ENCODE measurements at regions not wholly inside any gene's neighbourhood (a gene's known extent, or its start where the extent isn't known, plus 50 kb on each side); places are given as distances from the start of the nearest gene placed in this dataset.

GRCh38 chr10:8590518-8590917 lies 536.0 kb downstream of the GATA3 start:
- FAIRE-seq (no peak), DNase-seq (ENCODE audit: low read depth in 1 of 2, low spot score in 1 of 2) (no peak), ATAC-seq (no peak)
- POLR2A ChIA-PET = no interaction called here
- Histone ChIP-seq H3K4me2 (no peak overlapping the region), H3K4me1 (no peaks in the 10 kb centered on the region), H3K9me3 (no peaks in the 10 kb centered on the region), H3K27ac (no peak overlapping the region), H3K4me3 (no peak overlapping the region)
- CTCF ChIA-PET = interaction anchor here (0.7 to 1.2 kb wide), 2 partner anchors 8 to 110 kb away, joined by 3 read pairs; no protein-coding TSS in a partner anchor
- no peak for TF ChIP-seq EHMT2 (IDR thresholded peaks at IDR 0.05; ENCODE audit: low read depth)
- TF ChIP-seq MAFK (IDR thresholded peaks at IDR 0.05; ENCODE audit: partially characterized antibody) = peak; percentile 87

- Histone ChIP-seq H3K4me2 (no peak overlapping the region), H3K4me3 (no peak overlapping the region), H3K4me1 (0 out of 3 replicates have a peak, but pooled peaks cover under 1% of the 10 kb centered on the region), H3K9me3 (no peaks in the 10 kb centered on the region), H3K27ac (no peak overlapping the region)
- DNase-seq (ENCODE audit: low read depth in 1 of 2, low spot score in 1 of 2) = no peak
- no peak for ATAC-seq
- WGBS (ENCODE audit: missing lambda C conversion rate) = 75% methylated on average over 7 of the region's 7 CpGs
- POLR2A ChIA-PET = no interaction called here
- TF ChIP-seq SMC3 (IDR thresholded peaks at IDR 0.05) = no peak
- TF ChIP-seq BCL3 (IDR thresholded peaks at IDR 0.05) = no peak
- no peak for TF ChIP-seq GATA3 (IDR thresholded peaks at IDR 0.05; ENCODE audit: borderline replicate concordance)
- no peak for TF ChIP-seq ZSCAN20 (CRISPR knock-in tag; IDR thresholded peaks at IDR 0.05)
- TF ChIP-seq HES2 (IDR thresholded peaks at IDR 0.05) = no peak
- TF ChIP-seq PHF8 (IDR thresholded peaks at IDR 0.05; ENCODE audit: borderline replicate concordance, low read depth) = no peak
- TF ChIP-seq CTCF (IDR thresholded peaks at IDR 0.05) = no peak
- TF ChIP-seq CEBPB (IDR thresholded peaks at IDR 0.05) = no peak
- no peak for TF ChIP-seq HDAC2 (IDR thresholded peaks at IDR 0.05)
- no peak for TF ChIP-seq CBX2 (IDR thresholded peaks at IDR 0.05; ENCODE audit: borderline replicate concordance, low read depth)
- TF ChIP-seq NFE2L2 (conservative IDR thresholded peaks at IDR 0.05; ENCODE audit: low read length) = no peak
- TF ChIP-seq CBX8 (IDR thresholded peaks at IDR 0.05) = no peak
- no peak for TF ChIP-seq NPAS2 (CRISPR knock-in tag; IDR thresholded peaks at IDR 0.05; ENCODE audit: borderline replicate concordance)
- TF ChIP-seq RAD21 (conservative IDR thresholded peaks at IDR 0.05 in 1 of 2, IDR thresholded peaks at IDR 0.05 in 1 of 2) = no peak
- no peak for TF ChIP-seq TFCP2L1 (CRISPR knock-in tag; IDR thresholded peaks at IDR 0.05)
- no peak for FAIRE-seq
- CTCF ChIA-PET = no interaction called here
These were observed 537.2 kb downstream of the GATA3 start for GRCh38 chr10:8591640-8592039.

GRCh38 chr10:8594176-8594575 lies 539.7 kb downstream of the GATA3 start:
- no peak for ATAC-seq
- POLR2A ChIA-PET = no interaction called here

More at GRCh38 chr10:8594176-8594575, 539.7 kb downstream of the GATA3 start:
- H3K4me1 ChIP-seq = peaks cover 6% of the 10 kb centered on the region; the same call in 1 of the 3 replicates
- H3K9me3 ChIP-seq = no peaks in the 10 kb centered on the region
- FAIRE-seq (no peak), DNase-seq (ENCODE audit: low read depth in 1 of 2, low spot score in 1 of 2) (no peak)
- H3K4me3 ChIP-seq = no peak overlapping the region
- WGBS (ENCODE audit: missing lambda C conversion rate) = 61% methylated on average over 8 of the region's 8 CpGs
- TF ChIP-seq ATOH8 (CRISPR knock-in tag; IDR thresholded peaks at IDR 0.05; ENCODE audit: low read depth) = no peak
- TF ChIP-seq HDAC2 (IDR thresholded peaks at IDR 0.05) = no peak
- no peak for TF ChIP-seq KDM1A (IDR thresholded peaks at IDR 0.05; ENCODE audit: low read depth)
- no peak for TF ChIP-seq E2F6 (IDR thresholded peaks at IDR 0.05; ENCODE audit: borderline replicate concordance, low read depth)
- no peak for TF ChIP-seq HEYL (CRISPR knock-in tag; IDR thresholded peaks at IDR 0.05)
- no peak overlapping the region for H3K27ac ChIP-seq
- no peak overlapping the region for H3K4me2 ChIP-seq
- CTCF ChIA-PET = no interaction called here
